Middle frontal gyrus (tissue), 1 donor: ENCODE measurements at regions not wholly inside any gene's neighbourhood (a gene's known extent, or its start where the extent isn't known, plus 50 kb on each side); places are given as distances from the start of the nearest gene placed in this dataset.
"Not testable (repeated sequence)": the region's sequence is repeated elsewhere in the genome, so short reads cannot be mapped to it uniquely, and the experiment has no call there.

Source experiments
- DNase-seq: peaks from one replicate; pipeline ENCODE4 v3.0.0-alpha.2; 2015; ENCODE audit warnings: low spot score; ENCODE audit errors: extremely low spot score

DNA sequence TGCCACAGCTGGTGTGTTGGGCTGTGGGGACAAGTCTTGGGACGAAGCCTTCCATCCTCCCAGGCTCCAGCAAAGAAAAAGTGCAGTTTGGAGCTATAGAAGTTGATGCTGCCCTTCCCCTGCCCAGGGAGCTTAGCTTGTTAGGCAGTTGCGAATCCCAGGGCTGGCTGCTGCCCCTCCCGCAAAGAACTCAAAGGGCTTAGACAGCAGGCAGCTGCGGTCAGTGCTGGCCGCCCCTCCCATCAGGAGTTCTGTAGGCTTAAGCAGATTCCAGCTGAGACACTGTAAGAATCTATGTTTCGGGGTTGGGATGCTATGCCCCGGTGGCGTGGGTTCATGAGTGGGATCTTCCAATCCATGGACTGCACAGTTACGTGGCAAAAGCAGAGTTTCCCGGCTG is 956.7 kb downstream of the GLUD2 start:
- DNase-seq, result no peak

DNA sequence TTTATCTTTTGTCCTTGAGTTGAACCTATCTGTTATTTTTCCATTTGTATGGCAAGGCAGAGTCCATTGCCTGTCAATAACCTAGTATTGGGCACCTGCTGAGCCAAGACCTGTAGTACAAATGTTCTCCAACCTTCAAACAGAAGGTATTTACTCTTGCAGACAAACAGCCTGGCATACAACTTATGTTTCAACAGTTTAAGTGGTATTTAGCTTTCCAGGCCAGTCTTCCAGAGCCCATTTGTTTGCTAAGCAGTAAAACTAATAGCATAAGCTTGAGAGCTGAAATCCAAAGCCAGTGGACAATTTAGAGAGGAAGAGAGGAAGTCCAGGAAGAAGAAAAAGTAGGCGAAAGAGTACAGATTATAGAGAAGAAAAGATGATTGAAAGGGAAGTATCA is 979.3 kb downstream of the GLUD2 start:
- no peak for DNase-seq

DNA sequence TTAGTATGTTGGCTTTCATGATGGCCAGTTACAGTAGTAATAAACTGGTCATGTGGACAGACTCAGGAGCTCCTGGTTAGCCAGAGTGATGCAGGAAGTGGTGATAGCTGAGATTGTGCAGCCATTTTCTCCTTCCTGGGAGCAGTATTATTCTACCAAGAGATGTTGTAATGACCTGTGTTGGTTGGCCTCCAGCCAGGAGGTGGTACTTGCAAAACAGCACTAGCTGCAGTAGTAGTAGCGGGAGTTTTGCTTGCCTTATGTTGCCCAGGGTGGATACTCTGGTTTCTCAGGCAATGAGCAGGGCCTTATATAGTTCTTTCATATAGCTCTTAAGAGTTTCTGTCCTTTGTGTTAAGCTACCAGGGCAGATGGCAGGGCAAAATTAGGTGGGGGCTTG is 998.8 kb downstream of the GLUD2 start:
- no peak for DNase-seq

DNA sequence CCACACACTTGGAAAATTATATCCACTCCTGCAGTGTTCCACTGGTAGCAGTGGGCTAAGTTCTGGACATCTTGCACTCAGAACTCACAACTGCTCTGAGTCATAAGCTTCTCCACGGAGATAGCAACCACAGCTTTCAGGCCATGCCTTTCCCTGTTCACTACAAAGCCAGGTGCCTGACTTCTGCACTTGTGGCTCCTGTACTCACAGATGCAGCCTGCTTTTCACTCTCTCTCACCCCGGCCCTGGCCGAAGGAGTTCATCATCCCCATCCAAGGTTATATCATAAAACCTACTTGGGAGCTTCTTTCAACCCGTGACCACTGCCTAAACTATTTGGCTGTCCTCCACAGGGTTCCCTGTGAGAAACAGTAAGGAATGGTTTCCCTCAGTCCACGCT is 999.4 kb downstream of the GLUD2 start:
- no peak for DNase-seq

DNA sequence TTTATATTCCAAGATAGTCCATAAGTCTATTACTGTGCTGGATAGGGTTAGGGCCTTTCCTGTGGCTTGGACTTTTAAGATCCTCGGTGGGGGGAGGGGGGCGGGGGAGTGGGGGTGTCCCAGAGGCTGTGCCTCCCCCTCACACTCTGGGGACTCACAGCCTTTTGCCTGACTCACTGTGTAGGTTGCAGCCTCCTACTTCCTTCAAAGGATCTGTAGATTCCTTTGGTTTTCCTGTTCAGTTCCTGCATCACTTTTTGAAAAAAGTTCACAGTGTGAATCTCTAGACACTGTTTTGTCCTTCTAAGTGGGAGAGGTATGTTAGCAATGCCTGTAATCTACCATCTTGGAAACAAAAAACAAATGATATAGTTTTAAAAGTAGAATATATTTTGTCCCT is 999.9 kb downstream of the GLUD2 start:
- DNase-seq, result no peak

DNA sequence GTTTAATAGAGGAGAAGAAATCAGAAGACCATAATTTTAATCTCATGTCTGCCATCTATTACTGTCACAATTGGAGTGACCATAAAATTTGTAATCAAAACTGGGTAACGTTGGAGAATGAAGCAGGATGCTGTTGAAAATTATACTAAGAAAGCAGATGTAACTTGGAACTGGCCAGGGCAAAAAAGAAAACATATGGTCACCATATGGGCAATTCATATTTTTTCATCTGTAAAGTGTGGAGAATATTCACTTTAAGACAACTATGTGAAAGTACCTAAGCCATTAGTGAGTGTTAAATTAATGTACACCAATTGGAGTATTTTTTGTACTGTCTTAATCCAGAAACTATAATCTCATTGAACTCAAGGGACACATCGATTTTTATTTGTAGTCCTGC is 1008.0 kb downstream of the GLUD2 start:
- DNase-seq, result no peak

DNA sequence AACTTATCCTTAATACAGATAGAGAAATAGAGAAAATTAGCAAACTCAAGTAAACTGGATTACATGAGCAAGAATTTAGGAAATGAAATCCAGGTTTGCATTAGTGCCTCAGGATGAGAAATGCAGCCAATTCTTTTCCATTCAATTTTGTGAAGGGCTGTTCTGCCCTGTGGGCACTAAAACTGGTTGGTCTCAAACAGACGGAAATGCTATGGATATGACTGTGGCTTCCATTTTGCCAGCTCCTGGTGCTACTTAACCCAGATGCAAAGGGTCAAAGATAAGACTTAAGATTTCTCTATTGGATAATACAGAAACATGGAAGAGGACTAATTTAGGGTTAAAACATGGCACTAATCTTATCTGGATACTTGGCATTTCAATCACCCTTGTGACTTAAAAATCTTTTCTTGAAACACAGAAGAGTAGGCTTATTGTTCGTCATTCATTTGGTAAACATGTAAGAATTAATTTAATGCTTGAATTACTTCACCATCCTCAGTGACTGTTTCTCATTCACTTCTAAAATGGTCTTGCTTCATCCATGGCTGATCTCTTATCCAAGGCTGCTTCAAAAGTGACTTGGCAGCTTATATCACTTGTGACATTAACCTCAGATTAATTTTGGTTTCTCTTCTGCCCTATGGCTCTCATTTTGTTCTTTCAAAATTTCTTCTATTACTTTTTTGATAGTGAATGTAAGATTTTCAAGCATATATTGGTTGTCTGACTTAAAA is 1008.7 kb downstream of the GLUD2 start:
- no peak for DNase-seq

DNA sequence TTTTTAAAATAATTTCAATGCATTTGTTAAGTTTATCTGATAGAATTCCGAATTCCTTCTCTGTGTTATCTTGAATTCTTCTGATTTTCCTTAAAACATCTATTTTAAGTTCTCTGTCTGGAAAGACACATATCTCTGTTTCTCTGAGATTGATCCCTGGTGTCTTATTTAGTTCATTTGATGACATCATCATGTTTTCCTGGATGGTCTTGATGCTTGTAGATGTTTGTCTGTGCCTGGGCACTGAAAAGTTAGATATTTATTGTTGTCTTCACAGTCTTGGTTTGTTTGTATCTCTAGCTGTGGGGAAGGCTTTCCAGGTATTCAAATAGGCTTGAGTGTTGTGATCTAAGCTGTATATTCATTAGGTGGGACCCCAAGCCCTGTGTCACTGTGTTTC is 1028.8 kb downstream of the GLUD2 start:
- DNase-seq, result no peak

DNA sequence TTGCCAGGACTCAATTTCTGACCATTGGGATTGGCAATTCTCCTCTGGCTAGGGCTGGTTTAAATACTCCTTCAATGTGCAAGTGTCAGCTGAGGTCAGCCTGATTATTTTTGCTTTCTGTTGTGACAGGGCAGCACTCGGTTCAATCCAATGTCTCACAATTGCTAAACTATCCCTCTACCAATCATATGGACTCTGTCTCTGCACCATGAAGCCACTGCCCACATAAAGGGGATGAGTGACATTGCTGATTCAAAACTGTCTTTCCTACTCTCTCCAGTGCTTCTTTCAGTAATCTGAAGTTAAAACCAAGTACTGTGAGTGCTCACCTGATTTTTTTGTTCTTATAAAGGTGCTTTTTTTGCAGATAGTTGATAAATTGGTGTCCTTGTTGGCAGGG is 1030.7 kb downstream of the GLUD2 start:
- no peak for DNase-seq

DNA sequence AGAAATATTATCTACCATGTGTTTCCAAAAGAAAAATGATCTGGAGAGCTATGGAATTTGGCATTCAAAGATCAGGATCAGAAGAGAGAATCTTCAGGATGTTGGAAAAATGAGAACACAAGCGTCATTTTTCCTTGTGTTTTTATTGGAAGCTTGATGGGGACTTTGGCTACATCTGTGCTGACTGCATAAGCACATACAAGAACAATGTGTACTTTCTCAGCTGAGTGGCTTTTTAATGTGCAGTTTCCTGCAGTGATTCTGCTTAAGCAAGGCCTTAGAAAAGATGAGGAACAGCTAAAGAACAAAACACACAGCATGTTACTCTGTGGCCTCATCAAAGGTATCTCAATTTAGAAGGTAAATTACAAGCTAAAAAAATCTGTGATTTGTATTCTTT is 1039.9 kb downstream of the GLUD2 start:
- DNase-seq, result no peak

DNA sequence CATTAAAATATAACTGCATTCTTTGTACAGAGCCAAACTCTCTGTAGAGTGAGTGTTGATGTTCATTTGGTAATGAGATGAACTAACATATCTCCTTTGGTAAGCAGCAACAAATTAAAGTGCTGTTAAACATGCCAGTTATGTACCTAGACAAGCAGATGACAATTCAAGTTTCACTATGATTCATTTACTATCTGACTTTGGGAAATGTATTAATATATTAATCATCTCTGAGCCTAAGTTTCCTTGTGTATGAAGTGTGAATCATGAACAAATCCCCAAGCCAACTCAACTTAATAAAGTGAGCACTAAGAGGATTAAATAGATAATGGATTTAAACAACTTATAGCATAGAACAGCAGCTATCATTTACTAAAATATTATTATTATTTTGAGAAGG is 1044.2 kb downstream of the GLUD2 start:
- DNase-seq, result no peak

DNA sequence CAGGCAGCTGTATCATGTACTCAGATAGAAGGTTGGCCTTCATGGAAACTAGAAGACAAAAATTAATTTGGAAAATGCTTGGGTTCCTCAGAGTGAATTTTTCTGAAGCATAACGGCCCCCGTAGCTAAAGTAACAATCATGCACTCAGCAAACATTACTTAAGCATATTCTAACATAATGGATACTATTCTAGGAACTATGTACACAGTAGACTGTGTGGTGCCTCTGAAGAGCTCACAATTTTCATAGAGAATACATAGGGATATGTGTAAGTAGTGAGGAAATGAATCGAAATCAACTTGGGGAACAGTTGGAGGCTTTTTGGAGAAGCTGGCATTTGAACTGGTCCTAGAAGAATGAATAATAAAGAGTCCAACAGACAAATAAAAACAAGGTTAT is 1045.0 kb downstream of the GLUD2 start:
- DNase-seq, result no peak

DNA sequence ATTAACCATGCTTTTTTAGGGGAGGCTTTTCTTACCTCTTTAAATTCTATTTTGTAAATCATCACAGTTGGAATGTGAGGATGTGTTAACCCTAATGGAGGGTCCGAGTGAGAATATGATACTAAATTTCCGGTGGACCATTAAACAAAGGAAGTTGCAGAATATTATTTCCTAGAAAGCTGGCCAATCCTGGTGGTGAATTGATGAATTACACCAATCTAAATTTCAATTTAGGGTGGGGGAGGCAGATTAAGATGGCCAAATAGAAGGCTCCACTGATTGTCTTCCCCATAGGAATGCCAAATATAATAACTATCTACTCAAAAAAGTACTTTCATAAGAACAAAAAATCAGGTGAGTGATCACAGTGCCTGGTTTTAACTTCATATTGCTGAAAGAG is 1045.6 kb downstream of the GLUD2 start:
- no peak for DNase-seq

DNA sequence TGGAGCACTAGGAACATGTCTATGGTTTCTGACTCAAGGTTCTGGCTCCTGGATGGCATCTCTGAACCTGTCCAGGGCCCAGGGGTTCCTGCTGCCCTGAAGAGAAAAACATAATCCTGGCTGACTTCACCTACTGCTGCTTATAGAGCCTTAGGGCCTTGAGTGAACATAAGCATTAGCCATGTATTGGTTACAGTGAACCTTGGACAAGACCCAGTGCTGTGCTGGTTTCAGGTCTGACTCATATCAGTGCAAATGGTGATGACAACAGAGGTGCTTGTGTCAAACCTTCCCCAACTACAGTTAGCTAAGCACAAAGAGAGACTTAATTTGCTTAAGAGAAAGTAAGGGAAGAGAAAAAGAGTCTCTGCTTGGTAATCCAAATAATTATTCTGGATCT is 1047.2 kb downstream of the GLUD2 start:
- DNase-seq, result no peak

DNA sequence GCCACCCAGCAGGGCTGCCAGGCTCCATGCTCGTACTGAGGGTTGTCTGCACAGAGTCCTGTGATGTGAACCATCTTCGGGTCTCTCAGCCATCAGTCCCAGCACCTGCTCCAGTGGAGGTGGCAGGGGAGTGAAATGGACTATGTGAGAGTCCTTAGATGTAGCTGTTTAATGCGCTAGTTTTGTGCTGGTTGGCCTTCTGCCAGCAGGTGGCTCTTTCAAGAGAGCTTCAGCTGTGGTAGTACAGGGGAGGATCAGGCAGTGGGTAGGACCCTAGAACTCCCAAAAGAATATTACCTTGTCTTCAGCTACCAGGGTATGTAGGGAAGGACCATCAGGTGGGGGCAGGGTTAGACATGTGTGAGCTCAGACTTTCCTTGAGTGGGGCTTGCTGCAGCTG is 1066.0 kb downstream of the GLUD2 start:
- no peak for DNase-seq

DNA sequence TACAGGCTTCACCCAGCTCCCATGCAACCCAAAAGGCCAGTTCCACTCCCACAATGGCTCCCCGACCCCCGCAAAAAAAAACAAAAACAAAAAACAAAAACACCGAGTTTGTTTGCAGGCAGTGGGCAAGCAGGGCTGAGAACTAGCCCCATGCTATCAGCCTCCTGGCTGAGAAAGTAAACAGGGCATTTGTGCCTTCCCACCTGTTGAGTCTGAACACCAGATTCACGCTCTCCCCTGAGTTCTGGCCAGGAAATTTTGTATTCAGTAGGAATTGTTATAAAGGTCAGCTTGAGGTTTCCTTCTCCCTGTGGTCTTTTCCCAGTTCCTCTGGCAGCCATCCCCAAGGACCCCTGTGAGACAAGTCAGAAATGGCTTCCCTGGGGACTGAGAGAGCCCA is 1066.5 kb downstream of the GLUD2 start:
- DNase-seq, result no peak

DNA sequence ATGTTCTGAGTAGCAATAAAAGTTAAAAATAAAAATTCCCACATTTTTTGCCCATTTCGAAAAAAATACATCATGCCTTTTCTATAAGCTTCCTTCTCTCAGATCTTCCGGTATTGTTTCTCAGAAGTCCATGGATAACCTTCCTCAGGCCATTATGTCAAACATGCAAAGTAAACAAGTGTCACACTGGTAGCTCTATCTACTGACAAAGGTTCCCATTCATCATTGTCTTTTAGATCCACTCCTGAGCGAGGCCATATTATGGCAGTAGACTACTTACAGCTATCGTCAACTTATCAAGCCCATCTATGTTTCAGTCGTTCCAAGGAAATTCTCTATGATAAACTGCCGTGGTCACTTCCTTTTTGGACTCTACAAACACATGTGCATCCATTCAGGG is 1068.2 kb downstream of the GLUD2 start:
- DNase-seq, result no peak

DNA sequence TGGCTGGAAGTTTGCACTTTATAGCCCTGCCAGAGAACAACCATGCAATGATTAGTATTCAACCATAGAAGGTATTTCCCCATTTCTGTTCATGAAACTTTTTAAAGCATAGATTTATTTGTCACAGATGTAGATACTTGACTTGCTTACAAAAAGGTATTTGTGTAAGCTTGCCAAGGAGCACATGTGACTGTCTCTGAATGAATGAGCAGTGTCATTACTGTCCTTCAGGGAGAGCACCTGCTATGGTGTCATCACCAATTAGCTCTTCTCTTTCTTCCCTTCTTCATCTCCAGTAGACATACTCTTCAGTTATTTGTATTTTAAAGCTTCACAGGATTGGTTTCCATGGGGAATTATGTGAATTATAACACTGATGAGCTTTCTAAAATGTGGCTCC is 1064.7 kb upstream of the GRIA3 start:
- no peak for DNase-seq

DNA sequence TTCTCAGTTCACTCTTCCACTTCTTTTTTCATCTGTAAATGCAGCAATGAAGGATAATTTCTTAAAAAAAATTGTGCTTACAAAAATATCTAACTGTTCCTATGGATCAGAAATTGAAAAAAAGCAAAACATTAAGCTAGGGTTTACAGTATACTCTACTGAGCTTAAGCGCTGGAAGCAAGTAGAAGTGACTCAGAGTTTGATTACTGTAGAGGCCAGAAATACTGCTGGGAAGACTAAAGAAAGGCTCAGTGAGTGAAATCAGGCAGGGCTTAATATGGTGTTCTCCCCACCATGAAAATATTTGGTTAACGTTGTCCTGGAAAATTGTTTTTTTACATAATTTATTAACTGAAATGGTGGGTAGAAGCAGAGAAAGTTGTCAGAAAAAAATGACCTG is 1061.8 kb upstream of the GRIA3 start:
- DNase-seq, result no peak

DNA sequence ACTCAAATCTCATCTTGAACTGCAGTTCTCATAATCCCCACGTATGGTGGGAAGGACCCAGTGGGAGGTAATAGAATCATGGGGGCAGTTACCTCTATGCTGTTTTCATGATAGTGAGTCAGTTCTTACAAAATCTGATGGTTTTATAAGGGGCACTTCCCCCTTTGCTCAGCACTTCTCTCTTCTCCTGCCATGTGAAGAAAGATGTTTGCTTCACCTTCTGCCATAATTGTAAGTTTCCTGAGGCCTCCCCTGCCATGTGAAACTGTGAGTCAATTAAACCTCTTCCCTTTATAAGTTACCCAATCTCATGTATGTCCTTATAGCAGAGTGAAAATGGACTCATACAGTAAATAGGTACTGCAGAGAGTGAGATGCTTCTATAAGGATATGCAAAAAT is 1050.6 kb upstream of the GRIA3 start:
- DNase-seq, result no peak

DNA sequence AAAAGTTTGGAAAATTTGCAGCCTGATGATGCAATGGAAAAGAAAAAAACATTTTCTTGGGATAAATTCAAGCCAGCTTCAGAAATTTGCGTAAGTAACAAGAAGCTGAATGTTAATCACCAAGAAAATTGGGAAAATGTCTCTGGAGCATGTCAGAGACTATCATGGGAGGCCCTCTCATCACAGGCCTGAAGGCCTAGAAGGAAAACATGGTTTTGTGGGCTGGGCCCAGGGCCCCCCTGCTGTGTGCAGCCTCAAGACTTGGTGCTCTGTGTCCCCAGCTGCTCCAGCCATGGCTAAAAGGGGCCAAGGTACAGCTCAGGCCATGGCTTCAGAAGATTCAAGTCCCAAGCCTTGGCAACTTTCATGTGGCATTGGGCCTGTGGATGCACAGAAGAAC is 1049.8 kb upstream of the GRIA3 start:
- no peak for DNase-seq

DNA sequence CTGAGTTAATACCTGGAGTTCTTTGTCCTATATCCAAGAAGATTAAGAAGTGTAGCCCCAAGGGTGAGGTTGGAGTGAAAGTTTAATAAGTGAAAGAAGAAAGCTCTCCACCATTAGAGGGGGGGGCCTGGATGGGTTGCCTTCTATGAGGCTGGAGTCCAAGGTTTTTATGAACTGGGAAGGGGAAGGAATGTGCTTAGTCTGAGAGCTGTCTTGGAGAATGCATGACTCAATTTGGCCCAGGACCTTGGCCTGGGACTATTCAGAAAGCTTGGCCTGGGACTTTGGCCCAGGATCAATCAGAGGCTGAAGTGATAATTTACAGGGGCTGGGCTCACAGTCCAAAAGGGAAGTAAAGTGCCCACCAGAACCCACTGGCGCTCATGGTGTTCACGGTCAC is 1049.0 kb upstream of the GRIA3 start:
- no peak for DNase-seq

DNA sequence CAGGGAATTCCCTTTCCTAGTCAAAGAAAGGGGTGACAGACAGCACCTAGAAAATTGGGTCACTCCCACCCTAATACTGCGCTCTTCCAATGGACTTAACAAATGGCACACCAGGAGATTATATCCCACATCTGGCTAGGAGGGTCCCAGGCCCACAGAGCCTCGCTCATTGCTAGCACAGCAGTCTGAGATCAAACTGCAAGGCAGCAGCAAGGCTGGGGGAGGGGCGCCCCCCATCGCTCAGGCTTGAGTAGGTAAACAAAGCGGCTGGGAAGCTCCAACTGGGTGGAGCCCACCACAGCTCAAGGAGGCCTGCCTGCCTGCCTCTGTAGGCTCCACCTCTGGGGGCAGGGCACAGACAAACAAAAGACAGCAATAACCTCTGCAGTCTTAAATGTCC is 1043.9 kb upstream of the GRIA3 start:
- DNase-seq, result not testable (repeated sequence)

DNA sequence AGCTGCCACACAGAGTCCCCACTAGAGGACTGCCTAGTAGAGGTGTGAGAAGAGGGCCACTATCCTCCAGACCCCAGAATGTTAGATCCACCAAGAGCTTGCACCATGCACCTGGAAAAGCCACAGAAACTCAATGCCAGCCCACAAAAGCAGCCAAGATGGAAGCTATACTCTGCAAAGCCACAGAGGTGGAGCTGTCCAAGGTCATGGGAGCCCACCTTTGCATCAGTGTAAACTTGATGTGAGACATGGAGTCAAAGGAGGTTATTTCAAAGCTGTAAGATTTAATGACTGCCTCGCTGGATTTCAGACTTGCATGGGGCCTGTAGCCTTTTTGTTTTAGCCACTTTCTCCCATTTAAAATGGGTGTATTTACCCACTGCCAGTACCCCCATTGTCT is 1030.1 kb upstream of the GRIA3 start:
- no peak for DNase-seq
